SK-N-SH treated with all-trans-retinoic acid at 6 μM for 48 hours (cell line): ENCODE measurements at regions not wholly inside any gene's neighbourhood (a gene's known extent, or its start where the extent isn't known, plus 50 kb on each side); places are given as distances from the start of the nearest gene placed in this dataset.

Experiments used
- ATAC-seq: fragments of 200-7000 bp; cut with Tn5 transposase; 3 replicates; pipeline ENCODE4 v1.9.1; 2020; ENCODE audit warnings: mild to moderate bottlenecking, moderate library complexity
- BACH2 ChIP-seq: fragments of 250-450 bp; sonication (Bioruptor Pico); IDR thresholded peaks from 2 replicates; pipeline ENCODE4 v1.9.0; 2021; ENCODE audit warnings: mild to moderate bottlenecking, borderline replicate concordance
- CREB5 ChIP-seq: fragments of 250-450 bp; sonication (Bioruptor Pico); IDR thresholded peaks from 2 replicates; pipeline ENCODE4 v1.5.1; 2020; ENCODE audit warnings: low read depth, mild to moderate bottlenecking, moderate library complexity
- CSDC2 ChIP-seq: fragments of 250-450 bp; sonication (Bioruptor Pico); IDR thresholded peaks from 2 replicates; pipeline ENCODE4 v1.5.0; 2020; ENCODE audit warnings: mild to moderate bottlenecking, moderate library complexity
- CSRNP3 ChIP-seq: fragments of 250-450 bp; sonication (Bioruptor Pico); IDR thresholded peaks from 2 replicates; pipeline ENCODE4 v1.5.1; 2021; ENCODE audit warnings: mild to moderate bottlenecking, moderate library complexity
- ESRRG ChIP-seq: fragments of 250-450 bp; sonication (Bioruptor Pico); IDR thresholded peaks from 2 replicates; pipeline ENCODE4 v1.6.1; 2021; ENCODE audit warnings: mild to moderate bottlenecking
- GLIS3 ChIP-seq: fragments of 250-450 bp; sonication (Bioruptor Pico); IDR thresholded peaks from 2 replicates; pipeline ENCODE4 v1.5.0; 2020; ENCODE audit warnings: mild to moderate bottlenecking, moderate library complexity
- ISL1 ChIP-seq: fragments of 250-450 bp; sonication (Bioruptor Pico); IDR thresholded peaks from 2 replicates; pipeline ENCODE4 v2.1.2; 2022; ENCODE audit warnings: mild to moderate bottlenecking, moderate library complexity
- OSR1 ChIP-seq: fragments of 250-450 bp; sonication (Bioruptor Pico); IDR thresholded peaks from 2 replicates; pipeline ENCODE4 v1.8.0; 2022; ENCODE audit warnings: moderate library complexity, mild to moderate bottlenecking, inconsistent platforms
- PATZ1 ChIP-seq: fragments of 250-450 bp; sonication (Bioruptor Pico); IDR thresholded peaks from 2 replicates; pipeline ENCODE4 v1.8.0; 2020; ENCODE audit warnings: mild to moderate bottlenecking, moderate library complexity, borderline replicate concordance
- PPARA ChIP-seq: fragments of 250-450 bp; sonication (Bioruptor Pico); IDR thresholded peaks from 2 replicates; pipeline ENCODE4 v1.5.0; 2020; ENCODE audit warnings: mild to moderate bottlenecking, borderline replicate concordance
- TCF4 ChIP-seq: fragments of 250-450 bp; sonication (Bioruptor Pico); IDR thresholded peaks from 2 replicates; pipeline ENCODE4 v1.8.0; 2021; ENCODE audit warnings: mild to moderate bottlenecking, moderate library complexity, borderline replicate concordance
- TOX ChIP-seq: fragments of 250-450 bp; sonication (Bioruptor Pico); IDR thresholded peaks from 2 replicates; pipeline ENCODE4 v1.8.0; 2021; ENCODE audit warnings: mild to moderate bottlenecking, moderate library complexity, borderline replicate concordance
- TSHZ2 ChIP-seq: fragments of 250-450 bp; sonication (Bioruptor Pico); IDR thresholded peaks from 2 replicates; pipeline ENCODE4 v1.5.0; 2020; ENCODE audit warnings: mild to moderate bottlenecking, moderate library complexity
- ZC3H10 ChIP-seq: fragments of 250-450 bp; sonication (Bioruptor Pico); IDR thresholded peaks from 2 replicates; pipeline ENCODE4 v1.5.1; 2021; ENCODE audit warnings: mild to moderate bottlenecking, moderate library complexity
- ZFP3 ChIP-seq: fragments of 250-450 bp; sonication (Bioruptor Pico); IDR thresholded peaks from 2 replicates; pipeline ENCODE4 v1.5.0; 2020; ENCODE audit warnings: mild to moderate bottlenecking, moderate library complexity
- ZNF565 ChIP-seq: fragments of 450-650 bp; formaldehyde crosslinking; conservative IDR thresholded peaks from 2 replicates; pipeline ENCODE4 v1.5.0; 2020; ENCODE audit warnings: low read depth, mild to moderate bottlenecking, moderate library complexity
- ZNF70 ChIP-seq: fragments of 450-650 bp; formaldehyde crosslinking; IDR thresholded peaks from 2 replicates; pipeline ENCODE4 v1.5.0; 2020; ENCODE audit warnings: mild to moderate bottlenecking, moderate library complexity
- ZNF8 ChIP-seq: fragments of 450-650 bp; formaldehyde crosslinking; IDR thresholded peaks from 2 replicates; pipeline ENCODE4 v1.5.0; 2020; ENCODE audit warnings: mild to moderate bottlenecking, moderate library complexity

GRCh38 chr10:118873091-118873737 is 118.4 kb upstream of the CACUL1 start:
- no peak for TF ChIP-seq ISL1
- no peak for TF ChIP-seq TSHZ2 (CRISPR knock-in tag)
- TF ChIP-seq PATZ1 (CRISPR knock-in tag) = no peak
- TF ChIP-seq ESRRG = no peak
- TF ChIP-seq OSR1 = no peak
- no peak for TF ChIP-seq ZNF70 (CRISPR knock-in tag)
- no peak for TF ChIP-seq ZNF8 (CRISPR knock-in tag)
- TF ChIP-seq CREB5 (CRISPR knock-in tag) = no peak
- ATAC-seq = no peak

- no peak for ATAC-seq
- TF ChIP-seq TOX (CRISPR knock-in tag) (no peak), GLIS3 (CRISPR knock-in tag) (no peak), ISL1 (no peak), TCF4 (no peak), BACH2 (CRISPR knock-in tag) (no peak), ZC3H10 (no peak), CSDC2 (CRISPR knock-in tag) (no peak), CREB5 (CRISPR knock-in tag) (no peak), ZNF565 (CRISPR knock-in tag) (no peak), ZNF70 (CRISPR knock-in tag) (no peak)
These were observed 119.0 kb upstream of the CACUL1 start for GRCh38 chr10:118873738-118874105.

- ATAC-seq = no peak
- TF ChIP-seq ZNF565 (CRISPR knock-in tag) (no peak), ZNF70 (CRISPR knock-in tag) (no peak), OSR1 (no peak), CREB5 (CRISPR knock-in tag) (no peak), PPARA (CRISPR knock-in tag) (no peak), ISL1 (no peak), ZNF8 (CRISPR knock-in tag) (no peak), PATZ1 (CRISPR knock-in tag) (no peak), TCF4 (no peak), GLIS3 (CRISPR knock-in tag) (no peak)
- TF ChIP-seq, all 23 proteins: peak for 0
These were observed 119.4 kb upstream of the CACUL1 start for GRCh38 chr10:118874171-118874570.

- ATAC-seq = no peak
- TF ChIP-seq OSR1 (no peak), CSDC2 (CRISPR knock-in tag) (no peak), ZFP3 (no peak), CSRNP3 (no peak), BACH2 (CRISPR knock-in tag) (no peak)
These were observed 120.3 kb upstream of the CACUL1 start for GRCh38 chr10:118875087-118875486.
